Endothelial cell of umbilical vein (primary cell): ENCODE measurements at regions not wholly inside any gene's neighbourhood (a gene's known extent, or its start where the extent isn't known, plus 50 kb on each side); places are given as distances from the start of the nearest gene placed in this dataset.

Experiments used
- POLR2AphosphoS5 ChIP-seq: IDR thresholded peaks from 2 replicates; pipeline ENCODE4 v1.6.1; 2012; ENCODE audit warnings: low read depth, mild to moderate bottlenecking, control low read depth, low read length, moderate library complexity; ENCODE audit not compliant: insufficient read depth
- TF ChIP-seq, protein P1 (sequence below), 2 donors: IDR thresholded peaks; 1 replicate in 1 of 2; 2 replicates in 1 of 2; pipeline ENCODE4 v1.5.1; 2011; ENCODE audit warnings: low read length in 2 of 2, mild to moderate bottlenecking in 2 of 2, moderate library complexity in 2 of 2, control low read depth in 1 of 2, inconsistent platforms in 1 of 2, low read depth in 1 of 2; ENCODE audit not compliant: insufficient read depth in 1 of 2; ENCODE audit errors: extremely low read depth in 1 of 2

- TF ChIP-seq, protein P1, sequence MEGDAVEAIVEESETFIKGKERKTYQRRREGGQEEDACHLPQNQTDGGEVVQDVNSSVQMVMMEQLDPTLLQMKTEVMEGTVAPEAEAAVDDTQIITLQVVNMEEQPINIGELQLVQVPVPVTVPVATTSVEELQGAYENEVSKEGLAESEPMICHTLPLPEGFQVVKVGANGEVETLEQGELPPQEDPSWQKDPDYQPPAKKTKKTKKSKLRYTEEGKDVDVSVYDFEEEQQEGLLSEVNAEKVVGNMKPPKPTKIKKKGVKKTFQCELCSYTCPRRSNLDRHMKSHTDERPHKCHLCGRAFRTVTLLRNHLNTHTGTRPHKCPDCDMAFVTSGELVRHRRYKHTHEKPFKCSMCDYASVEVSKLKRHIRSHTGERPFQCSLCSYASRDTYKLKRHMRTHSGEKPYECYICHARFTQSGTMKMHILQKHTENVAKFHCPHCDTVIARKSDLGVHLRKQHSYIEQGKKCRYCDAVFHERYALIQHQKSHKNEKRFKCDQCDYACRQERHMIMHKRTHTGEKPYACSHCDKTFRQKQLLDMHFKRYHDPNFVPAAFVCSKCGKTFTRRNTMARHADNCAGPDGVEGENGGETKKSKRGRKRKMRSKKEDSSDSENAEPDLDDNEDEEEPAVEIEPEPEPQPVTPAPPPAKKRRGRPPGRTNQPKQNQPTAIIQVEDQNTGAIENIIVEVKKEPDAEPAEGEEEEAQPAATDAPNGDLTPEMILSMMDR (IDR thresholded peaks at IDR 0.05; ENCODE audit: extremely low read depth in 1 of 2, insufficient read depth in 1 of 2, low read depth in 1 of 2, low read length in 2 of 2), result no peak
- no peak for TF ChIP-seq POLR2AphosphoS5
Measured at GRCh38 chr3:192040282-192041043, 579.5 kb downstream of the PYDC2 start.
